Sigmoid colon (tissue), 4 donors: ENCODE measurements at regions not wholly inside any gene's neighbourhood (a gene's known extent, or its start where the extent isn't known, plus 50 kb on each side); places are given as distances from the start of the nearest gene placed in this dataset.

Source experiments
- EP300 ChIP-seq, 4 donors: sonication (generic); formaldehyde crosslinking; IDR thresholded peaks; one replicate each; pipeline ENCODE4 v1.6.1; 2017; ENCODE audit warnings: antibody characterized with exemption in 4 of 4
- POLR2A ChIP-seq, 2 donors: fragments of 450-650 bp; IDR thresholded peaks; one replicate each; pipeline ENCODE4 v1.6.1; 2016; ENCODE audit warnings: antibody characterized with exemption in 2 of 2, mild to moderate bottlenecking in 2 of 2, moderate library complexity in 2 of 2
- TF ChIP-seq, protein P1 (sequence below), 4 experiments: fragments of 450-650 bp in 3 of 4; fragments of 200-600 bp in 1 of 4; IDR thresholded peaks; one replicate each; pipeline ENCODE4 v1.5.1; 2016 to 2019; ENCODE audit warnings: antibody characterized with exemption in 4 of 4, mild to moderate bottlenecking in 3 of 4, moderate library complexity in 2 of 4

- TF ChIP-seq EP300 (IDR thresholded peaks at IDR 0.05) (no peak), POLR2A (IDR thresholded peaks at IDR 0.05) (no peak)
- TF ChIP-seq, protein P1, sequence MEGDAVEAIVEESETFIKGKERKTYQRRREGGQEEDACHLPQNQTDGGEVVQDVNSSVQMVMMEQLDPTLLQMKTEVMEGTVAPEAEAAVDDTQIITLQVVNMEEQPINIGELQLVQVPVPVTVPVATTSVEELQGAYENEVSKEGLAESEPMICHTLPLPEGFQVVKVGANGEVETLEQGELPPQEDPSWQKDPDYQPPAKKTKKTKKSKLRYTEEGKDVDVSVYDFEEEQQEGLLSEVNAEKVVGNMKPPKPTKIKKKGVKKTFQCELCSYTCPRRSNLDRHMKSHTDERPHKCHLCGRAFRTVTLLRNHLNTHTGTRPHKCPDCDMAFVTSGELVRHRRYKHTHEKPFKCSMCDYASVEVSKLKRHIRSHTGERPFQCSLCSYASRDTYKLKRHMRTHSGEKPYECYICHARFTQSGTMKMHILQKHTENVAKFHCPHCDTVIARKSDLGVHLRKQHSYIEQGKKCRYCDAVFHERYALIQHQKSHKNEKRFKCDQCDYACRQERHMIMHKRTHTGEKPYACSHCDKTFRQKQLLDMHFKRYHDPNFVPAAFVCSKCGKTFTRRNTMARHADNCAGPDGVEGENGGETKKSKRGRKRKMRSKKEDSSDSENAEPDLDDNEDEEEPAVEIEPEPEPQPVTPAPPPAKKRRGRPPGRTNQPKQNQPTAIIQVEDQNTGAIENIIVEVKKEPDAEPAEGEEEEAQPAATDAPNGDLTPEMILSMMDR (IDR thresholded peaks at IDR 0.05): no peak
These were observed 232.5 kb downstream of the RFPL4B start for GRCh38 chr6:112579601-112580000.
